ENCODE measurements at regions not wholly inside any gene's neighbourhood (a gene's known extent, or its start where the extent isn't known, plus 50 kb on each side); places are given as distances from the start of the nearest gene placed in this dataset.
"Not testable (repeated sequence)": the region's sequence is repeated elsewhere in the genome, so short reads cannot be mapped to it uniquely, and the experiment has no call there.

DNA sequence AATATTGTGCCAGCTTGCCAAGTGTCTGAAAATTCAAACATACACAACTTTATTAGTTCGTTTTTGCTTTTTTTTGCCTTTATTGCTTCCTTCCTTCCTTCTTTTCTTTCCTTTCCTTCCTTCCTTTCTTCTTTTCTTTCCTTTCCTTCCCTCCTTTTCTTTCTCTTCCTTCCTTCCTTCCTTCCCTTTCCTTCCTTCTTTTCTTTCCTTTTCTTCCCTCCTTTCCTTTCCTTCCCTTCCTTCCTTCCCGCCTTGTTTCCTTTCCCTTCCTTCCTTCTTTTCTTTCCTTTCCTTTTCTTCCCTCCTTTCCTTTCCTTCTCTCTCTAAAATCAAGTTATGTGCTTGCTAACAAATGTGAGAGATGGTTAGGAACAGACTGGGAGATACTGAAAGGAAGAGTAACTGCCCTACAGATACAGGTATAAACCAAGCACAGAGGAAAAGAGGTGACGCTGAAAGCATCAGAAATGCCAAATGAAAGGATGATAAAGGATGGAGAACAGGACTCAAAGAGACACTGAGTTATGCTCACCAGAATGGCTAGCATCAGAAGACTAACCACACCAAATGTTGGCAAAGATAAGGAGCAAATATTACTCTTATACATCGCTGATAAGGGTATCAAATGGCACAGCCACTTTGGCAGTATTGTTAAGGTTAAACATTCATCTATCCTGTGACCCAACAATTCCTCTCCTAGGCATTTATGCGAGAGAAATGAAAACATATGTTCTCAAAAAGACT lies 151.6 kb downstream of the MREG start:
- DNase-seq: no peak

DNA sequence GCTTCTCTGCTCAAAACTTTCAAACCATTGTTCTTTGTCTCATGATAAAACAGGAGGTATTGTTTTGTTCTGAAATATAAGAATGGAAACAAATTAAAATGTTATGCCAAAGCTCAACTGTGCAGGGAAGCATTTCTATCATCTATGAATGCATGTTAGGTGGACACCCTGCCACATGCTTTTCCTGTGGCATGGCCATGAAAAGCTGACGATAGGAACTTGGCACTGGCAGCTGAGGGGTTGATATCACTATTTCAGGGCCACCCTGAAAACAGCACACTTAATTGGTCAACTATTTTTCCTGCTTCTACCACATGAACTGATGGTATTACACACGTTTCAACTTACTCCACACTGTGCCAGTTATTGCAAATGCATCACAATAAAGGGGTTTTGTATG lies 157.3 kb downstream of the MREG start:
- DNase-seq: no peak

- DNase-seq: not testable (repeated sequence)
Observed at GRCh38 chr2:215855308-215855707, 158.0 kb downstream of the MREG start.

DNA sequence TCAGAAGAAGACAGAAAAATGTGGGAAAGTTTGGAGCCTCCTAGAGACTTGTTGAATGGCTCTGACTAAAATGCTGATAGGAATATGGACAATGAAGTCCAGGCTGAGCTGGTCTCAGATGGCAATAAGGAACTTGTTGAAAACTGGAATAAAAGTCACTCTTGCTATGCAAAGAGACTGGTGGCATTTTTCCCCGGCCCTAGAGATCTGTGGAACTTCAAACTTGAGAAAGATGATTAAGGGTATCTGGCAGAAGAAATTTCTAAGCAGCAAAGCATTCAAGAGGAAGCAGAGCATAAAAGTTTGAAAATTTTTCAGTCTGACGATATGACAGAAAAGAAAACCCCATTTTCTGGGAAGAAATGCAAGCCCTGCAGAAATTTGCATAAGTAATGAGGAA lies 159.3 kb downstream of the MREG start:
- no peak for DNase-seq

DNA sequence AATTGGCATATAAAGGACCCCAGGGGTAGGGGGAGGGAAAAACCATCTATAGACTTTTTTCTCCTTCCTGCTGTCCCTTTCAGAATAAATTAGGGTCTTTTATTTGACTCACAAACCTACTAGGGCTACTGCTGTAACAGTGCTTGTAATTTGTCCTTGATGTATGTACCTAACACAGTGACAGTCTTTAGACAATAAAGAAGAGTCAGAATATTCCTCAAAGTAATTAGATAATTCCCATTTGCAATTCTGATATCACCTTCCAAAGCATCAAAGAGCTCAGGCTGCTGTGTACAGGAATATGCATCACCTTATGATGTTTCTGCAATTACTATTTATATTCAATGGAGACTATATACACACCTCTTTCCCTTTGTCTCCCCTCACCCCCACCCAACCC lies 161.7 kb downstream of the MREG start:
- no peak for DNase-seq

GRCh38 chr2:215851082-215851481 lies 162.3 kb downstream of the MREG start:
- no peak for DNase-seq

- DNase-seq: no peak
Observed at GRCh38 chr2:215850380-215850779, 163.0 kb downstream of the MREG start.

- DNase-seq: no peak
Observed at GRCh38 chr2:215849771-215850170, 163.6 kb downstream of the MREG start.

DNA sequence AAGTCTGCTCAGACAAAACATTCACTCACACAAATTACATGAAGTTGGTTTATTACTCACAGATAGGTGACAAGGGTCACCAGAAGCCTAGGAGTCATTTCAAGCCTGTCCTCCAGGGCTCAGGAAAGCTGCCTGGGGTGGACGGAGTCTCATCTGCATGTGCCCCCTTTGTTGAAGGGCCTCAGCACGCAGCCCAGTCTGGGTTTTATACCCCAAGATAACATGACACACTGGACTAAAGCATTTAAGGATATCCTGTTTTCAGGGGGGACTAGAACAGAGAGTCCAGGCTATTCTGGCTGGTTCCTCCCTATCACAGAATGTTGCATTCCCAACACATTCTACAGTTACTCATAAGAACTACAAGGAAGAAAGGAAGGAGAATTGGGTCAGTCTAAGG lies 164.7 kb downstream of the MREG start:
- DNase-seq: no peak

DNA sequence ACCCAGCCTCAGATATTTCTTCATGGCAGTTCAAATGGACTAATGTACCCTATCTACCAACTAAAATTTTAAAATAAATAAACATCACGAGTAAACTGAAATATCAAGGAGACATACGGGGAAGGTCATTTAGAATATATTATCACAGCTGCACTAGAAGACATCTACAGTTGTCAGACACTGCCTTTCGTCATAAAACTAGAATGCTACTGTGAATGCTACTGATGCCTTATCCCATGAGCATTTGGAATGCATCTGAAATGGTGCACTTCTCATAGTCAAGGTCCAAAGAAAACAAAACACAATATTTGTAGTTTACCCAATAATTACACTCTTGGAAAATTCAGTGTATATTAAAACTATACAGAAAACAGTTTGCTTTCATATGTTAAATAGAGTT lies 165.2 kb downstream of the MREG start:
- no peak for DNase-seq

GRCh38 chr2:215847718-215848117 lies 165.6 kb downstream of the MREG start:
- DNase-seq: no peak

DNA sequence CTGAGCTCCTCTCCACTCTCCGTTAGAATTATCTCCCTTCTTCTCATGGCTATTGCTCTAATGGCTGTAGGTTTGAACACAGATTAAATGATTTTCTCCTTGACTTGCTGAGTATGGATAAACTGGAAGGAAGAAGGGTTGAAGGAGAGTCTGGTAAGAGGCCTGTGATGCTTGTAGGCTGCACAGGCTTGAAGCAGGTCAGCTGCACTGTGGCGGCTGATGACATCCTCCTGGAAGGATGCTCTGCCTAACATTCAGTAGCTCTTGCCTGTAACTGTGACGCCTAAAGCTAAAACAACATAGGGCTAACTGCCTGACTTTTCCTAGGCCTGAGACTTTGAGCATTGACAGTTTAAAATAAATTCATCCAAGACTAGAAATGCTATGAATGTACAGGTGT lies 166.3 kb downstream of the MREG start:
- DNase-seq: no peak

- DNase-seq: no peak
Observed at GRCh38 chr2:215845839-215846586, 167.3 kb downstream of the MREG start.

GRCh38 chr2:215843579-215843978 lies 169.8 kb downstream of the MREG start:
- no peak for DNase-seq

DNA sequence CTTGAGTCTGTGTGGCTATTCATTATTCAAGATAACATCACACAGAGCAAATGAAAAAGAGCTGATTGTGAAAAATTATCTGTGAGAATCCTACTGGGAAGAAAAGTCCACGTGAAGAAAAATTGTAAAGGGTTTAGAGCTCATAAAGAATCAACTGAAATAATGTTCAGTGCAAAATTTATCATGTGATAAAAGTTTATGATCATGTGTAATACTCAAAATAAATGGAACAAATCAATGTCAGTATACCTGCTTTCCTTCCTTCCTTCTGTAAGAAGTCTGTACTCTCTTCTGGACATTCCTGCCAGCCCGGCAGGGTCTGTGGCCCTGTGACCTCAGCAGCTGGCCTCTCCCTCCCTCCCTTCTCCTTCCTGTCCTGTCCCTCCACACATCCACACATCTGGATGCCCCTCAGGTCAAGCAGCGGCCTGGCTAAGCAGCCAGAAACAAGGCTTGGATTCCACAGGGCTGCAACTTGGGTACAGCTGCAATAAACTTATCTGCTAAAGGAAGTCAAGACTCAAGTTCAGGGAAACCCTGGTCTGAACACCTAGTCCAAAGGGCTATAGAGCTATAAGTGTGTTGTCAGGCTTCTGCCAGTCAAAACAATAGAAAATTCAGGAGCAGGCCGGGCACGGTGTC lies 172.1 kb downstream of the MREG start:
- DNase-seq: no peak

DNA sequence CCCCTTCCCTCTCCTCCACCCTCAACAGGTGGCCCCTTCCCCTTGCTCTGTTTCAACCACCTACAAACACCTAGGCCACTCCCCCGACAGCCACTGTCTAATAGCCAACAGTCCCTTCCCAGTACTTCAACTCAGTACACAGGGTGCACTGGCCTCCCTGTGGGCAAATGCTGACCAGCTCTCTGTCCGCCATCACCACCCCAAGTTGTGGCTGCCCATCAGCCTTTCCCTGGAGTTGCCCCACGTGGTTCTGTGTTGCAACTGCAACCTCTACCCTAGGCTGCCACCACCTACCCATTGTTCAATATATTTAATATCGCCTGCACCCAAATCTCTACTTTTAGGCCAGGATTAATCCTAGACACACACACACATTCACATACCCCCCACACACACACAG lies 173.5 kb downstream of the MREG start:
- no peak for DNase-seq

GRCh38 chr2:215839309-215839708 lies 174.0 kb downstream of the MREG start:
- DNase-seq: no peak

- DNase-seq: no peak
Observed at GRCh38 chr2:215836881-215837280, 176.5 kb downstream of the MREG start.

GRCh38 chr2:215835657-215836056 lies 177.7 kb downstream of the MREG start:
- no peak for DNase-seq

- no peak for DNase-seq
Observed at GRCh38 chr2:215835231-215835630, 178.1 kb downstream of the MREG start.

- no peak for DNase-seq
Observed at GRCh38 chr2:215833531-215834162, 179.7 kb downstream of the MREG start.

- no peak for DNase-seq
Observed at GRCh38 chr2:215832791-215833190, 180.6 kb downstream of the MREG start.

DNA sequence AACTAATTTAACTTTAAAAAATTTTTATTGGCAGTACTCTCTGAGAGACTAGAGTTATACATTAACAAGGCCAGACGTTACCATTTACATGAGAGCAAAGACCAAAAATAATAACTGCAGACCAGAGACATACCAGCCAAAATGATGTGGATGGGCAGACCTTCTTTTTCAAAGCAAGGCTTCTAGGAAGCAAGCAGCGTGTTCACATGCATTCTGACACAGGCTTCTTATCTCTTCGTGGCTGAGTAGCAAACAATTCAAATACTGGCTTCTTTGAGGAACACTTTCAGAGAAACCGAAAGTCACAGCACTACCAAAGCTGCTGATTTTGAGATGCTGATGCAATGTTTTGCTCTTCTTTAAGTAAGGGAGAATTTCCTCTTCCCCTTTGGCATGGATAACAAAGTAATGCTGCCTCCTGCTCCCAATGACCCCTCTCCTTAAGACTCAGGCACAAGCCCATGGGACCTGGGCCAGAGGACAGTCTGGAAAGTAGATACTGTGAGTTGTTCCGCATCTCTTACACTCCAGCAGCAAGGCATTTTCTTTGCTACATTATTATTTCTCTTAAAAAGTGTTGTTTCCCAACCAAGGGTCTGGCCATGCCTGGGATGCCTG lies 181.9 kb downstream of the MREG start:
- DNase-seq: no peak
